Immature natural killer cell (primary cell): ENCODE measurements at regions not wholly inside any gene's neighbourhood (a gene's known extent, or its start where the extent isn't known, plus 50 kb on each side); places are given as distances from the start of the nearest gene placed in this dataset.
"Not testable (repeated sequence)": the region's sequence is repeated elsewhere in the genome, so short reads cannot be mapped to it uniquely, and the experiment has no call there.

Source experiments
- DNase-seq, 3 donors: peaks; one replicate each; pipeline ENCODE4 v3.0.0; 2022; ENCODE audit warnings: mixed read lengths in 1 of 3
- H3K27ac Mint-ChIP-seq, 6 donors: one replicate each; pipeline ENCODE4 v1.8.0; 2020; ENCODE audit warnings: mixed read lengths in 6 of 6, mild to moderate bottlenecking in 5 of 6, inconsistent platforms in 4 of 6, moderate library complexity in 3 of 6
- H3K27me3 Mint-ChIP-seq, 3 donors: one replicate each; pipeline ENCODE4 v1.8.0; 2020 to 2021; ENCODE audit warnings: low read depth in 3 of 3, mild to moderate bottlenecking in 3 of 3, mixed read lengths in 3 of 3, moderate library complexity in 3 of 3, inconsistent platforms in 1 of 3
- H3K36me3 Mint-ChIP-seq, 3 donors: one replicate each; pipeline ENCODE4 v1.8.0; 2020; ENCODE audit warnings: mixed read lengths in 3 of 3, inconsistent platforms in 2 of 3, mild to moderate bottlenecking in 2 of 3
- H3K4me1 Mint-ChIP-seq, 2 donors: one replicate each; pipeline ENCODE4 v1.8.0; 2020; ENCODE audit warnings: inconsistent platforms in 2 of 2, mild to moderate bottlenecking in 2 of 2, mixed read lengths in 2 of 2, moderate library complexity in 1 of 2
- H3K4me3 Mint-ChIP-seq, 5 donors: one replicate each; pipeline ENCODE4 v1.8.0; 2020; ENCODE audit warnings: mild to moderate bottlenecking in 5 of 5, mixed read lengths in 5 of 5, inconsistent platforms in 3 of 5, moderate library complexity in 3 of 5
- H3K9me3 Mint-ChIP-seq, 6 donors: one replicate each; pipeline ENCODE4 v1.8.0; 2020; ENCODE audit warnings: mild to moderate bottlenecking in 6 of 6, mixed read lengths in 6 of 6, inconsistent platforms in 4 of 6, moderate library complexity in 3 of 6

DNA sequence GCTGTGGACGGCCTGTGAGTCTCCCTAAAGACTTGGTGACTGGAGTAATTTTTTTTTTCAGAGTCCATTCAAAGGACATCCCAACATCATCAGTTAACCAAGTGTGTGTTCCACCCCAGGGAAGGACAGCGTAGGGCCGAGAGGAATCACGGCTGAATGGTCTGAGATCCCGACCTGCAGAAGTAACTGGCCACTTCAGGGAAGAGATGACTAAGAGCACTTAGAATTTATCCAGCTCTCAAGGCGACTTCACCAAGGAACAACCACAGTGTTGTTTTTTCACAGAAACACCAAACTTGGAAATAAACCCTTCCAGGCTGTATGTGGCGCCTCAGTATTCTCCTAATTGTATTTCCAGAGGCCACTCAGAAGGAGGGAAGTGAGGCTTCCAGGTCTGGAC, 231.6 kb downstream of the FNDC1 start:
- DNase-seq = no peak
- H3K4me1 Mint-ChIP-seq = no peaks in the 10 kb centered on the region
- H3K27me3 Mint-ChIP-seq = peaks cover 0 to 3% (median 2%) of the 10 kb centered on the region in 3 donors
- no peak overlapping the region for H3K27ac Mint-ChIP-seq
- peaks cover 0 to 3% (median 0%) of the 10 kb centered on the region in 6 donors for H3K9me3 Mint-ChIP-seq
- no peaks in the 10 kb centered on the region for H3K36me3 Mint-ChIP-seq
- no peak overlapping the region for H3K4me3 Mint-ChIP-seq

DNA sequence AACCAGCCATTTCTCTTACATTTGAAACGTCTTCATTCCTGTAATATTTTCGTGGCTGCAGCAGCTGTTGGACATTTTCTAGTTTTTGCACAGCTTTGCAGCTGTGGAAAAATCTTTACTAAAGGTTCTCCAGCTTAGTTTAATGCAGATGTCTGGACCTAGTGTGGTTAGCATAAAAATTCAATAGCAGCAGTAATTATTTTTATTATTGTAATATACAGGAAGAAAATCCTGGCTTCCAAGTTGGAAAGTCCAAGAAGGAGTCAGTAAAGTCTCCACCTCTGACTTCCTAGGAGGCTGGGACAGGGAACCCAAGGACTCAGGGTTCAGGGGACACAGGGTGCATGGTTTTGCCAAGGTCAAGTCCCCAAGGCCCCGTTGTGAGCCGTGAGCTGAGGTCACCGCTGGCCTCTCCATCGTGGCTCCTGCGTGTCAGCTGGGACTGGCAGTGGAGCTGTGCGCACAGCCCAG, 230.6 kb downstream of the FNDC1 start:
- Mint-ChIP-seq H3K36me3 (no peaks in the 10 kb centered on the region), H3K27ac (no peak overlapping the region), H3K4me1 (no peaks in the 10 kb centered on the region), H3K9me3 (peaks cover 0 to 3% (median 0%) of the 10 kb centered on the region in 6 donors), H3K27me3 (peaks cover 0 to 3% (median 2%) of the 10 kb centered on the region in 3 donors), H3K4me3 (no peak overlapping the region)
- DNase-seq = no peak

DNA sequence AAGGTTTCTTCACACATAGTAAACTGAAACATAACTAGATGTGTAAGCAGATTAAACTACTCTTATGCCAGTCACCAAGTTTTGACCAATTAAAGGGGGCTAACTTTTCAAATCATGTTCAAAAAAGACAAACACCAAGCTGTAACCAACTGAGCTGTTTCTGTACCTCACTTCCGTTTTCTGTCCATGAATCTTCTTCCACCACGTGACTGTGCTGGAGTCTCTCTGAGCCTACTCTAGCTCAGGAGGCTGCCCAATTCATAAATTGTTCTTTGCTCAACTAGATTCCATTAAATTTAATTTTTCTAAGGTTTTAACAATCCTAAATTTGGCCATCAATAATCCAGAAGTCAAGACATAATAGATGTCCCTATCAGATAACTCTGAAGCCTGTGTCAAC, 229.4 kb downstream of the FNDC1 start:
- Mint-ChIP-seq H3K4me1 (no peaks in the 10 kb centered on the region), H3K36me3 (no peaks in the 10 kb centered on the region), H3K27me3 (peaks cover 0 to 6% (median 2%) of the 10 kb centered on the region in 3 donors), H3K9me3 (peaks cover 0 to 7% (median 0%) of the 10 kb centered on the region in 6 donors), H3K4me3 (no peak overlapping the region), H3K27ac (no peak overlapping the region)
- no peak for DNase-seq

DNA sequence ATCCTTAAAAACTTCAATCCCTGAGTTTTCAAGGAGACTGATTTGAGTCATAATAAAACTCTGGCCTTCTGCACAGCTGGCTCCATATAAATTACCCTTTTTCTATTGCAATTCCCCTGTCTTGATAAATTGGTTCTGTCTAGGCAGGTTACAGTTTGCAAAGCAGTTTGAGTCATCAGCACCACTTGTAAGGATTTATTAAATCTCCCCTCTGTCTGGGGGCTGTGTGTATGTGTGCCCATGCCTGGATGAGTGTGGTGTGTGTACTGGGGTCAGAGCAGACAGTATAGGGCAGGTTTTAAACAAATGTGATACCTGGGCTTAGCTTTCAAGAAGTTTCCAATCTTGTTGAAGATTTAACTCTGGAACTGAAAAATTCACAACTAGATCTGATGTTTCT, 228.6 kb downstream of the FNDC1 start:
- no peaks in the 10 kb centered on the region for H3K4me1 Mint-ChIP-seq
- H3K9me3 Mint-ChIP-seq = peaks cover 0 to 7% (median 0%) of the 10 kb centered on the region in 6 donors
- no peak overlapping the region for H3K27ac Mint-ChIP-seq
- DNase-seq = no peak
- H3K36me3 Mint-ChIP-seq = no peaks in the 10 kb centered on the region
- H3K27me3 Mint-ChIP-seq = peaks cover 0 to 6% (median 2%) of the 10 kb centered on the region in 3 donors
- H3K4me3 Mint-ChIP-seq = no peak overlapping the region

DNA sequence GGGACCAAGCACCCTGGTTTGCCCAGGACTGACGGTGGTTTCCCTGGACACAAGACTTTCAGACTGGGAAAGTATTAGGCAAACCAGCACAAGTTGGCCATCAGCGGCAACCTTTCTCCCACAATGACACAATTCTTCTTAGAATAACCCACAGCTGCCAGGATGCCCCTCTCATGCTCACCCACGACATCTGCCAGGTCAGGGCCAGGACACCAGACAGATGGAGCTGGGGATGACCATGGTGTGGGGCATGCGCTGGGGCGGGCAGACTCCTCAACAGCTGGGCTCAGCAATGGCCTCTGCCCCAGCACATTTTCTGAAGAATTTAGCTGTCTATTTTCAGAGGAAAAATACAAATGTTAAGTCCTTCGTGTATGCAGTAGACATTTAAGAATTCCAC, 226.4 kb downstream of the FNDC1 start:
- no peak for DNase-seq
- Mint-ChIP-seq H3K27ac (no peak overlapping the region), H3K27me3 (peaks cover 2 to 6% (median 2%) of the 10 kb centered on the region in 3 donors), H3K4me3 (no peak overlapping the region), H3K4me1 (no peaks in the 10 kb centered on the region), H3K36me3 (no peaks in the 10 kb centered on the region), H3K9me3 (peaks cover 0 to 8% (median 0%) of the 10 kb centered on the region in 6 donors)

DNA sequence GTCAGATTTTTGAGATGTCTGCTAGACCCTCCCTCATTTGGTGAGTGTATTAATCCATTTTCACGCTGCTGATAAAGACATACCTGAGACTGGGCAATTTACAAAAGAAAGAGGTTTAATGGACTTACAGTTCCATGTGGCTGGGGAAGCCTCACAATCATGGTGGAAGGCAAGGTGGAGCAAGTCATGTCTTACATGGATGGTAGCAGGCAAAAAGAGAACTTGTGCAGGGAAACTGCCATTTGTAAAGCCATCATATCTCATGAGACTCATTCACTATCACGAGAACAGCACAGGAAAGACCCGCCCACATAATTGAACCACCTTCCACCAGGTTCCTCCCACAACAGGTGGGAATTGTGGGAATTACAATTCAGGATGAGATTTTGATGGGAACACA, 223.5 kb downstream of the FNDC1 start:
- not testable (repeated sequence) for H3K27ac Mint-ChIP-seq, H3K4me1 Mint-ChIP-seq, H3K4me3 Mint-ChIP-seq, H3K9me3 Mint-ChIP-seq, DNase-seq, H3K27me3 Mint-ChIP-seq, H3K36me3 Mint-ChIP-seq

DNA sequence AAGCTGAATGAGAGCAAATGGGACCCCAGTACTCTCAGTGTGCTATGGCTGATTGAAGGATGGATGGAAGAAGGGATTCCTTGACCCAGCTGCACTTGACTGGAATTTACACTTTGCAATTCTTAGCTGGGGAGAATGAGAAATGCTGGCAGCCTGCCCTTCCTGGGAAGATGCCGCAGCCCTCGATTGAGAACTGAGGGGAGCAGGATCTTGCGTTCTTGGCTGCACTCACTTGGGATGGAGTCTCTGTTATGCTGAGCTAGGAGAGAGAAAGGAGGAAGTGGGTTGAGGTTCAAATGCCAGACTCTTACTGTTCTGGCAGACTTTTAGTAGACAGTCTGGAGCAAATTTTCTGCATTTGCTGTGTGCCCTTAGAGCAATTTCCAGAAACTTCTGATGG, 221.2 kb downstream of the FNDC1 start:
- Mint-ChIP-seq H3K4me1 (no peaks in the 10 kb centered on the region), H3K27ac (no peak overlapping the region), H3K27me3 (peaks cover 2 to 5% (median 3%) of the 10 kb centered on the region in 3 donors), H3K36me3 (no peaks in the 10 kb centered on the region), H3K9me3 (peaks cover 0 to 7% (median 0%) of the 10 kb centered on the region in 6 donors), H3K4me3 (no peak overlapping the region)
- DNase-seq = no peak

DNA sequence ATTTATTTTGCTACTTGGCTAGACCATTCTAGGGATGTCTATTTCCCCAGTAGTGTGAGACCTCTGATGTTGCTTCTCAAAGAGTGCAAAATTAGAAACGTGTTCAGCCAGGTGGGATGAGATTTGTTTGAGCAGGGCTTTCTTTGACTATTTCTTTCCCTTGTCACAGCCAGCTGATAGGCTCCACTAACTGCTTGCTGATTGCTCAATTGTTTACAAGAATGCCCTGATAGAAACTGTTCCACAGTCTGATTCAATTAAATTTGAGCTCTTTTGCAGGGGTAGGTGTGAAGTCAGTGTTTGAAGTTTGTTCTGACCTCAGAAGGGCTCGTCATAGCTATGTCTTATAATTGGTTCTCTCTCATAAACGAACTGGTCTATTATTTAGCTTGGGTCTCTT, 220.5 kb downstream of the FNDC1 start:
- Mint-ChIP-seq H3K9me3 (peaks cover 0 to 7% (median 0%) of the 10 kb centered on the region in 6 donors), H3K4me1 (no peaks in the 10 kb centered on the region), H3K27me3 (peaks cover 3 to 8% (median 4%) of the 10 kb centered on the region in 3 donors), H3K4me3 (no peak overlapping the region), H3K36me3 (no peaks in the 10 kb centered on the region), H3K27ac (no peak overlapping the region)
- DNase-seq = no peak

DNA sequence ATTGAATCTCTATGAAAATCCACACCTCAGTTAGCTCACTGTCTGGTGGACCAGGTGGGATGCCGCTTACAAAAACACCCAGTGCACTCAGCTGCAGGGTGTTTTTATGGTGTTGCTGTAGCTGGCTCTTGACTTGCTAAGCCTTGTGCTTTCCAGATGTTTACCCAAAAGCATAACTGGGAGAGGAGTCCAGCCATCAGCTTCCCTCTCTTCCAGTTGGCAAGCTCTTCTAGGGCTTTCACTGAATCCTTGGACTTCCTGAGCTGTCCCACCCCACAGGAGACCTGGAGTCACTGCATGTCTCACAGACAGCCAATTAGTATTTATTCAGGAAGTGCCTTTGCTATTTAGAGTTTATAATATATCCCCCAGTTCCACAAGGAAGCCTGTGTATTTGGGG, 210.9 kb downstream of the FNDC1 start:
- H3K4me3 Mint-ChIP-seq = no peak overlapping the region
- H3K9me3 Mint-ChIP-seq = no peaks in the 10 kb centered on the region
- H3K4me1 Mint-ChIP-seq = no peaks in the 10 kb centered on the region
- H3K27me3 Mint-ChIP-seq = peaks cover 2 to 7% (median 7%) of the 10 kb centered on the region in 3 donors
- H3K27ac Mint-ChIP-seq = no peak overlapping the region
- H3K36me3 Mint-ChIP-seq = no peaks in the 10 kb centered on the region
- no peak for DNase-seq

DNA sequence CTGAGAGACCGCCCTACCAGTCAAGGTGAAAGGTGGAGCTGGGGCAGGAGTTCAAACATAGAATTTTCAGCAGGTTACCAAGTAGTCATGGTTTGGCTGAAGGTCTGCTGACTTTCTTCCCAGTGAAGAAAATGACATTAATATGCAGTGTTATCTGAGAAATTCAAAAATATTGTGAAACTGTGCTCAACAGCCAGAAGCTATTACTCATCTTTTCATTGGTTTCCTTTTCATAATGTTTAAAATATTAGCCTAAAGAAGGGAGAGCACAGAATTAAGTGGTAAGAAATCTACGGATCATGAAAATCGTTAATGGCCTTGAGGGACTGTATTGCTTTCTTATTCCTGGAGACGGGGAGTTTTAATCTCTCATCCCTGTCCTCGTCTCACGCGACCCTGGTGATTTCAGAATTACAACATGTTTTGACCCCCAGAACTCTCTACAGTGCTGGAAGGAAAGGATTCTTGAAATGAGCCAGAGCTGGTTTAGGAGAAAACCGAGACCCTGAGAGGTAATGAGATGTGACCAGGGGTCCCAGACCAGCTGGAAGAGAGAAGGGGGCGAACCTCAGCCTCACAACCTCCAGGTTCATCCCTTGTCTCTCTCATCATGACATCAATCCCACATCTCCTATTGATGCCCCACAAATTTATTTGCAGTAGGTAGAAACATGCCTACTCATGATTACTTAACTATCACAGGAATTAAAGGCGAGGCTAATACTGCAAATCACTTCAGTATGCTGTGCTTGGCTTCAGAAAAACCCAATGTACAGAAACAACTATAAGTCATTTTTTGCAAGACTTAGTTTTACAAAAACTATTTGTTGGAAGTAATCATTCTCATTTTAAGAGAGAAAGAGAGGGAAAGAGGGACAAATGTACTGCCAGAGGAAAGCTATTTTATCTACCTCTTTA, 209.5 kb downstream of the FNDC1 start:
- no peak overlapping the region for H3K4me3 Mint-ChIP-seq
- peaks cover 0 to 7% (median 2%) of the 10 kb centered on the region in 3 donors for H3K27me3 Mint-ChIP-seq
- DNase-seq = no peak
- no peaks in the 10 kb centered on the region for H3K36me3 Mint-ChIP-seq
- H3K9me3 Mint-ChIP-seq = no peaks in the 10 kb centered on the region
- no peaks in the 10 kb centered on the region for H3K4me1 Mint-ChIP-seq
- no peak overlapping the region for H3K27ac Mint-ChIP-seq

DNA sequence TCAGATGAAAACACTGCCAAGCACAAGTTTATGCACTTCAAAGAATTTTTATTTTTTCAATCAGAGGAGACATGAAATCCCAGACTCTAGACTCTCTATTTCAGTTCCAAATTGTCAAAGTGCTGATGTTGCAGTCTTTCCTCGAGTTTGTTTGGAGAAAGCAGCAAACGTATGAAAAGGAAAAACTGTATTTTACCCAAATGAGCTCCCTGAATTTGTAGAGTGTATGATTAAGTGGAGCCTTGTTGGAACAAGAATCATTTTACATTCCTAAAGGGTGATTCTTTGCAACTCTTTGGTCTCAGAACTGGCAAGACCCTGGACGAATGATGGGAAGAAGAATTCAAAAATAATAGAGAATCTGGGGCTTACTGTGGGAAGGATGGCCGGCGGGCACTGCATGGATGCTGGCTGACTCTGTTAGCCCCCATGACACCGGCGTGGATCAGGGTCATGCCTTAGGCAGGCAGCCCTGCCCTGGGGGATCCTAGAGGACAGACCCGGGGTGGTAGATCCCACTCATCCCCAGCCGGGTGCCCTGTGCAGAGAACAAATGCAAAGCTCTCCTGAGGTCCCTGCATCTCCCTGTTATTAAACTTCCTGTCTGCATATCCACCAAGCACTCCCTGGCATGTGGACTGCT, 207.4 kb downstream of the FNDC1 start:
- no peaks in the 10 kb centered on the region for H3K36me3 Mint-ChIP-seq
- H3K4me1 Mint-ChIP-seq = no peaks in the 10 kb centered on the region
- H3K27me3 Mint-ChIP-seq = peaks cover 0 to 7% (median 7%) of the 10 kb centered on the region in 3 donors

DNA sequence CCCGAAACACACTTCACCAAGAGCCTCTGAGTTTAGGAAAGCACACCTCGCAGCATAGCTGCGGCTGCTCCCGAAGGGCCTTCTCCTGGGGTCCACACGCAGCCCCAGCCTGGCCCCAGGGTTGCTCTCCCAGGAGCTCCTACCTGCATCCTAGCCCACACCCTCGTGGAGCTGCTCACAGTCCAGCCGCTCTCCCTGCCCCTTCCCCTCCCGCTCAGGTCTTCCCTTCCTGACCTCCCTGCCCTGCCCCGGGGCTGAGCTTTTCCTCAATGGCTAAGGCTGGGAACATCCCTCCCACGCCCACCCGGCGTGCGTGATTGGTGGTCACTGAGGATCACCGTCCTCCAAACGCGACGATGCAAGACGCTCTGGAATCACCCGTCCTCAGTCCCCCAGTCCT, 205.8 kb downstream of the FNDC1 start:
- Mint-ChIP-seq H3K9me3 (peaks cover 0 to 4% (median 1%) of the 10 kb centered on the region in 6 donors), H3K36me3 (no peaks in the 10 kb centered on the region), H3K4me1 (no peaks in the 10 kb centered on the region), H3K27ac (no peak overlapping the region), H3K27me3 (peaks cover 2 to 7% (median 7%) of the 10 kb centered on the region in 3 donors), H3K4me3 (no peak overlapping the region)
- DNase-seq = no peak

More for the DNA sequence above, 207.4 kb downstream of the FNDC1 start:
- H3K27ac Mint-ChIP-seq = no peak overlapping the region
- H3K9me3 Mint-ChIP-seq = no peaks in the 10 kb centered on the region
- DNase-seq = no peak
- no peak overlapping the region for H3K4me3 Mint-ChIP-seq

DNA sequence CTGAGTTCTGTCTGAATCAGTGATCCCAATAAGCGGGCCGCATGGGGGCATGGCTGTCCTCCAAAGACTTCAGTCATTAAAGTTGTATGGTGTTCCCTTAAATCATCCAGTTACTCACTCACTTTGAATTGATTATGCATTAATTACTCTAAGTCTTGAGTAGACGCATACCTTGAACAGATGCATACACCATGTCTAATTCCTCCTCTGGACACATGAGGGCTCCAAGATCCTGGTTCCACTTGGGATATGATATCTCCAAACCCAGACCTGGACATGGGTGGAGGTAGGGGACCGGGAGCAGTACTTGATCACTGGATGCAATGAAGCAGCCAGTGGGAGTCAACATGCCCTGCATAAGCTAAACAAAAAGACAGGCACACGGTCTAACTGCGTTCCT, 204.5 kb downstream of the FNDC1 start:
- Mint-ChIP-seq H3K4me3 (no peak overlapping the region), H3K36me3 (no peaks in the 10 kb centered on the region), H3K27ac (no peak overlapping the region), H3K4me1 (no peaks in the 10 kb centered on the region), H3K27me3 (peaks cover 2 to 7% (median 5%) of the 10 kb centered on the region in 3 donors), H3K9me3 (peaks cover 0 to 9% (median 4%) of the 10 kb centered on the region in 6 donors)
- DNase-seq = no peak

DNA sequence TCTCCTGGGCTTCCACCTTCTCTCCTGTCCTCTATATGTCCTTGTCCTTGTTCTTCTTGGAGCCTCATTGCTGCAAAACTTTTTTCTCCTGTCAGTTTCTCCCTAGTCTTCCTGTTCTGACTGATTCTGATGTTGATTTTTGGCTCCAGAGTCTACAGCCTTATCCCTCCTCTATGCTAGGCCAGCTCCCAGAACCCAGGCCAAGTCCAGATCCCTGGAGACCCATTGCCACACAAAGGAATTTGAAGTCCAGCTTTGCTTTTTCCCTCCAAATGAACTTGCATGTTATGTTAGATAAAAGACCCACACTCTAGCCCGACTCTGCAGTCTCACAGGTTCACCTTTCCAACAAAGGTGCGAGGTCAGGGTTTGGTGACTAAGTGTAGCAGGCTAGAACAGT, 203.1 kb downstream of the FNDC1 start:
- Mint-ChIP-seq H3K27ac (no peak overlapping the region), H3K4me3 (no peak overlapping the region), H3K9me3 (peaks cover 2 to 14% (median 6%) of the 10 kb centered on the region in 6 donors), H3K27me3 (peaks cover 2 to 5% (median 5%) of the 10 kb centered on the region in 3 donors), H3K4me1 (no peaks in the 10 kb centered on the region), H3K36me3 (no peaks in the 10 kb centered on the region)
- DNase-seq = no peak
